ENCODE measurements at regions not wholly inside any gene's neighbourhood (a gene's known extent, or its start where the extent isn't known, plus 50 kb on each side); places are given as distances from the start of the nearest gene placed in this dataset.

GRCh38 chr10:28926932-28927331, 249.6 kb downstream of the BAMBI start:
- no peak for DNase-seq

DNA sequence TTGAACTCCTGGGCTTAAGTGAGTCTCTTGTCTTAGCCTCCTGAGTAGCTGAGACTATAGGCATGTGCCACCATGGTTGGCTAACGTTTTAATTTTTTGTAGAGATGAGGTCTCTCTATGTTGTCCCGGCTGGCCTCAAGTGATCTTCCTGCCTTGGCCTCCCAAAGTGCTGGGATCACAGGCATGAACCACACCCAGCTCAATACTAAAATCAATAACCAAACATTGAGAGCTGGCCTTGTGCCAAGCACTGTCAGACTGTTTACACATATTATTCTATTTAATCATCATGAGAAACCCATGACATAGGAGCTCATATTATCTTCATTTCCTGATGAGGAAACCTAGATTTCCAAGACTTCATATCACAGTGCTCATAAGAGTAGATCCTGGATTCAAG, 251.2 kb downstream of the BAMBI start:
- no peak for DNase-seq

- no peak for DNase-seq
These were observed 252.6 kb downstream of the BAMBI start for GRCh38 chr10:28929942-28930341.

GRCh38 chr10:28930514-28931495, 253.5 kb downstream of the BAMBI start:
- no peak for DNase-seq

- DNase-seq: no peak
These were observed 257.7 kb downstream of the BAMBI start for GRCh38 chr10:28935061-28935460.

DNA sequence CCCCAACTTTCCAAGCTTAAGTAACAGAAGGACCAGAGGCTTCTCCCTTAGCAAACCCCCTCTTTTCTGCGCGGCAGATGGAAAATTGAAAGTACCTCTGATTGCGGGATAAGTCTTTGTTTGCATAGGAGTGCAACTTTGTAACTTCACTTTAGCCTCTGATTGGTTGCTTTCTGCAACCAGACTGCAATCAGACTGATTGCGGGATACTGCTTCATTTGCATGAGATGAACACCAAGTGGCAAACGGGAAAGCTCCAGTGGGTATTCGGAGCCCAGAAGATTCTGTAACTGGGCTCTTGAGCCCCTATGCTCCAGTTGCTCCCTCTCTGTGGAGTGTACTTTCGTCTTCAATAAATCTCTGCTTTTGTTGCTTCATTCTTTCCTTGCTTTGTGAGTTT, 260.6 kb downstream of the BAMBI start:
- DNase-seq: no peak

GRCh38 chr10:28938745-28939144, 261.4 kb downstream of the BAMBI start:
- DNase-seq: no peak

GRCh38 chr10:28939281-28940157, 262.2 kb downstream of the BAMBI start:
- peak; percentile 47 for DNase-seq

GRCh38 chr10:28940158-28940888, 263.0 kb downstream of the BAMBI start:
- no peak for DNase-seq

GRCh38 chr10:28942012-28942411, 264.7 kb downstream of the BAMBI start:
- DNase-seq: no peak

DNA sequence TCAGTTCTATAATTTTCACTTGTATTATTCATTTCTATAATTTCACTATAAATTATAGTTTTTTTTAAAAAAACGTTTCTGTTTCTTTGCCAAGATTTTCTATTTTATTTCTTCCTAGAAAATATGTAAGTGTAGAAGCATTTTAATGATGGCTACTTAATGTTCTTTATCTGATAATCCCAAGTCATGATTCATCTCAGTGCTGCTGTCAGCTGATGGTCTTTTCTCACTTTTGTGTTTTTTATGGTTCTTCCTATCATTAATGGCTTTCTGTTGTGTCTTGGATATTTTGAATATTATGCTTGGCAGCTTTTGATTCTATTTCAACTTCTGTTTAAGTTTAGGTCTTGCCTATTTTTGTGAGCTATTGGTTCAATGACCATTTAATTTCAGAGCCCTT, 268.6 kb downstream of the BAMBI start:
- DNase-seq: no peak

GRCh38 chr10:28946479-28946878, 269.2 kb downstream of the BAMBI start:
- no peak for DNase-seq

- DNase-seq: no peak
These were observed 269.9 kb downstream of the BAMBI start for GRCh38 chr10:28947171-28947570.

- no peak for DNase-seq
These were observed 270.7 kb downstream of the BAMBI start for GRCh38 chr10:28948046-28948445.

GRCh38 chr10:28949005-28950004, 272.0 kb downstream of the BAMBI start:
- DNase-seq: no peak

- no peak for DNase-seq
These were observed 274.2 kb downstream of the BAMBI start for GRCh38 chr10:28951484-28951883.

- DNase-seq: no peak
These were observed 275.2 kb downstream of the BAMBI start for GRCh38 chr10:28952523-28952922.

- no peak for DNase-seq
These were observed 276.9 kb downstream of the BAMBI start for GRCh38 chr10:28954211-28954610.

DNA sequence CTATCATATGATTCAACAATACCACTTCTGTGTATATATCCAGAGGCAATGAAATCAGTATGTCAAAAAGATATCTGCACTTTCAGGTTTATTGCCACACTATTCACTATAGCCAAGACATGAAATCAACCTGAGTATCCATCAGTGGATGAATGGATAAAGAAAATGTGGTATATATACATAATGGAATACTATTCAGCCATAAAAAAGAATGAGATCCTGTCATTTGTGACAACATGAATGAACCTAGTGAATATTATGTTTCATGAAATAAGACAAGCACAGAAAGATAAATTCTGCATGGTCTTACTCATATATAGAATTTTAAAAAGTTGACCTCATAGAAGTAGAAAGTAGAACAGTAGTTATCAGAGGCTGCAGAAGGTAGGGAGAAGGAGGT, 281.1 kb downstream of the BAMBI start:
- DNase-seq: no peak

DNA sequence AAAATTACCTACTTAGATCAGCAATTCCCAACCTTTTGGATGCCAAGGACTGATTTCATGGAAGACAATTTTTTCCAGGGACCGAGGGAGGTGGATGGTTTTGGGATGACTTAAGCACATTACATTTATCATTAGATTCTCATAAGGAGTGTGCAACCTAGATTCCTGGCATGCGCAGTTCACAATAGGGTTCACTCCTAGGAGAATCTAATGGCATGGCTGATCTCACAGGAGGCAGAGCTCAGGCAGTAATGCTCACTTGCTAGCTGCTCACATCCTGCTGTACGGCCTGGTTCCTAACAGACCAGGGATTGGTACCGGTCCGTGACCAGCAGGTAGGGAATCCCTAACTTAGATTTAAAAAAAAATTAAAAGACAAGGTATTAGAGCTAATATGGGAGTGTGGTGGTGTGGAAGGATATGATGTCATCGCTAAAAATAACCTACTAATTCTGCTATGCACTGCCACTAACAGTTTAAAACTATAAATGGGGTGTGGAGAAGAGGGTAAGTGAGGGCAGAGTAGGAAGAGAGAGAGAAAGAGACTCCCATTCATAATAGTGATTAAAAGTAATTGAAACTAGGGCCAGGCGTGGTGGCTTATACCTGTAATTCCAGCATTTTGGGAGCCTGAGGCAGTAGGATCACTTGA, 282.7 kb downstream of the BAMBI start:
- no peak for DNase-seq

Measured in muscle of arm (tissue), 1 donor.